GM10266 (cell line): ENCODE measurements at regions not wholly inside any gene's neighbourhood (a gene's known extent, or its start where the extent isn't known, plus 50 kb on each side); places are given as distances from the start of the nearest gene placed in this dataset.

Source experiments
- DNase-seq: peaks from one replicate; pipeline ENCODE4 v3.0.0; 2012; ENCODE audit errors: extremely low spot score
- CTCF ChIP-seq: IDR thresholded peaks from 2 replicates; pipeline ENCODE4 v1.5.1; 2012; ENCODE audit warnings: mild to moderate bottlenecking, low read depth; ENCODE audit not compliant: control insufficient read depth, insufficient read depth; ENCODE audit errors: missing control alignments

DNA sequence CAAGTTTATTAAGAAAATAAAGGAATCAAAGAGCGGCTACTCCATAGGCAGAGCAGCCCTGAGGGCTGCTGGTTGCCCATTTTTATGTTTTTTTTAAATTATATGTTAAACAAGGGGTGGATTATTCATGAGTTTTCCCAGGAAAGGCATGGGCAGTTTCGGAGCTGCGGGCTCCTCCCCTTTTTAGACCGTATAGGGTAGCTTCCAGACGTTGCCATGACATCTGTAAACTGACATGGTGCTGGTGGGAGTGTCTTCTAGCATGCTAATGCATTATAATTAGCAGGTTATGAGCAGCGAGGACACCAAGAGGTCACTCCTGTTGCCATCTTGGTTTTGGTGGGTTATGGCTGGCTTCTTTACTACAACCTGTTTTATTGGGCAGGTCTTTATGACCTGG lies 301.8 kb downstream of the TFAP2C start:
- TF ChIP-seq CTCF: no peak
- DNase-seq: no peak

DNA sequence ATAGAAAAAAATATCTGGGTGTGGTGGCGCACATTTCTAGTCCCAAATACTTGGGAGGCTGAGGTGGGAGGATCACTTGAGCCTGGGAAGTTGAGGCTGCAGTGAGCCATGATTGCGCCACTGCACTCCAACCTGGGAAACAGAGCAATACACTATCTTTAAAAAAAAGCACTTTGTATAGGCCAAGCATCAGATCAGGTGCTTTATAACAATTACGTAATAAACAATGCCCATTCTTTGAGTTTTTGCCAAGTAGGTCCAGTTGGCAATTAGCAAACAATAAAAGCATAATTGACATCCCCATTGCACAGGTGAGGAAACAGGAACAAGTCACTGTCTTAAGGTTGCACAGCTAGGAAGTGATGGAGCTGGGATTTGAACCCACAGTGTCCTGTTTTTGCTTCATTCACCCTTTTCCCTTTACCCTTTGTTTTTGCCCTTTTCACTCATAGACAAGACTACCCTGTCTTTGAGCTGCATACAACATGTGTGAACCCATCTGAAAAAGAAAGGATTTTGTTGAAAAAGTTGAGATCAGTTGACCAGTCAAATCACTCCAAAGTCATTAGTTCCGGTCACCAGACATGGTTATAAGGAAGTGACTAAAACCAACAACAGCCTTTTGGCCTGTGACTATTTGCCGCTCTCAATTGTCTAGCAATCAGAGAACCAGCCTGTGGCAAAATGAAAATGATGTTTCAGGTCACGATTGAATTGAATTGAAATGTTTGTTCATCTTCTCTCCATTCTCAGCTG lies 303.6 kb downstream of the TFAP2C start:
- no peak for DNase-seq
- TF ChIP-seq CTCF: no peak

DNA sequence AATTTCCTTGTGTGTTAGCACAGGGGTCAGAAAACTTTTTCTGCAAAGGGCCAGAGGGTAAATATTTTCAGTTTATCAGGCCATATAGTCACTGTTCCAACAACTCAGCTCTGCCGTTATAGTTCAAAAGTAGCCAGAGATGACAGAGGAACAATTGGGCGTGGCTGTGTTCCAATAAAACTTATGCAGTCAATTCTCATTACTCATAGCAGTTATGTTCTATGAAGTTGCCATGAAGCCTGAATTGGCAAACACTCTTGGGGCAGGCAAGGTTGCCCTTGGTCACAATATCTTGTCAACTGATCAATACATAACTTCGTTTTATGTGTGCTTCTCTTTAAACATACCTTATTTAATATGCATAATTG lies 304.2 kb downstream of the TFAP2C start:
- no peak for DNase-seq
- TF ChIP-seq CTCF: no peak

DNA sequence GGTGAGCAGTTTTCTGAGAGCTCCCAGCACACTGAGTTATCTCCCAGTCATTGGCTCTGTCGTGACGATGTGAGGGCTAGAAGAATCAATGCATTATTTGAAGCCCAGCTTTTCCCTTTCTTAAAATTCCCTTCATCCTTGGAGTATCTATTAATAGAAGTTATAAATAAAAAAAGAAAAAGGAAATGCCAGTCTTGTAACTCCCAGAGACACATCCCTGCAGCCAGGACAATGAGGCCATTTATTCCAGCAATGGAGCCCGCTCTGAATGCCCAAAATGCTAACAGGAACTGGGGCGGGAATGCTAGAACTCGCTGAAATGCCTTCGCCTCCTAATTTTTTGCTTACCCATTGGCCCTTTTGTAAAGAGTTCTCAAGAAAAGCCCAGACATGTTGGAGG lies 305.8 kb downstream of the TFAP2C start:
- no peak for TF ChIP-seq CTCF

GRCh38 chr20:56940466-56940865 lies 311.4 kb downstream of the TFAP2C start:
- no peak for TF ChIP-seq CTCF
- DNase-seq: no peak

More for the DNA sequence above, 305.8 kb downstream of the TFAP2C start:
- DNase-seq: no peak

DNA sequence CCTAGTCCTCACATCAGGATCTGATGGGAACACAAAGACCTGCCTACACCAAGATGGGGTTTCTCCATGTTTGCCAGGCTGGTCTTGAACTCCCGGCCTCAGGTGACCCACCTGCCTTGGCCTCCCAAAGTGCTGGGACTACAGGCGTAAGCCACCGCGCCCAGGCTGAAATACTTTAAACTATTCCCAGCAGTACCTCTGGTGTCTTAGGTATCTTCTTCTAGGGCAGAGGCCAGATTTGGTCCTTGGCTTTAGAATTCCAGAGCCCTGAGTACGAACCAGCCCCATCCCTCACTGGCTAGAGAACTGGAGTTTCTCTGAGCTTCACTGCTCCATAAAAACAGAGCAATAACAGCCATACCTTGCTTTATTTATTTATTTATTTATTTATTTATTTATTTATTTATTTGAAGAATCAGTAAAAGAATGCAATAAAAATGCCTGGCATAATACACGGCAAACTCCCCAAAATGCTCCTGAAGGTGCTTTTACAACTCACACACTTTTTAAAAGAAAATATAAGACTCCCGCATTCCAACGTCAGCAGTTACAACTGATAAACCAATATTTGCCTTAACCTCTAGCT lies 312.1 kb downstream of the TFAP2C start:
- no peak for DNase-seq
- no peak for TF ChIP-seq CTCF

GRCh38 chr20:56943946-56944945 lies 315.1 kb downstream of the TFAP2C start:
- no peak for DNase-seq
- no peak for TF ChIP-seq CTCF
